DND-41 (cell line): ENCODE measurements at regions not wholly inside any gene's neighbourhood (a gene's known extent, or its start where the extent isn't known, plus 50 kb on each side); places are given as distances from the start of the nearest gene placed in this dataset.

Experiments used
- ATAC-seq: fragments of 200-7000 bp; cut with Tn5 transposase; 3 replicates; pipeline ENCODE4 v1.9.1; 2021; ENCODE audit warnings: low read depth; ENCODE audit not compliant: insufficient read depth
- DNase-seq: peaks from one replicate; pipeline ENCODE4 v3.0.0-alpha.2; 2020
- H2AFZ ChIP-seq: 2 replicates; pipeline ENCODE4 v1.6.0; 2012; ENCODE audit warnings: low read depth, low read length
- H3K27ac ChIP-seq: 2 replicates; pipeline ENCODE4 v1.5.1; 2012; ENCODE audit warnings: low read length, inconsistent platforms
- H3K27me3 ChIP-seq: fragments of 200-600 bp; sonication (generic); 2 replicates; pipeline ENCODE4 v1.6.0; 2012; ENCODE audit warnings: low read length, mild to moderate bottlenecking, inconsistent platforms; ENCODE audit not compliant: insufficient read depth, poor library complexity
- H3K36me3 ChIP-seq: 2 replicates; pipeline ENCODE4 v1.5.1; 2012; ENCODE audit warnings: low read length, inconsistent platforms; ENCODE audit not compliant: insufficient read depth
- H3K4me1 ChIP-seq: 2 replicates; pipeline ENCODE4 v1.5.1; 2012; ENCODE audit warnings: mild to moderate bottlenecking, low read length; ENCODE audit not compliant: insufficient read depth
- H3K4me2 ChIP-seq: 2 replicates; pipeline ENCODE4 v1.6.0; 2012; ENCODE audit warnings: mild to moderate bottlenecking, moderate library complexity, low read length, inconsistent platforms; ENCODE audit not compliant: insufficient read depth
- H3K4me3 ChIP-seq, 2 experiments: fragments of 200-600 bp in 1 of 2; shearing (Covaris generic) in 1 of 2; 2 replicates each; pipeline ENCODE4 v1.5.1; 2012 to 2016; ENCODE audit warnings: inconsistent platforms in 2 of 2, low read length in 2 of 2, mild to moderate bottlenecking in 2 of 2, low read depth in 1 of 2, moderate library complexity in 1 of 2
- H3K79me2 ChIP-seq: 2 replicates; pipeline ENCODE4 v1.6.0; 2012; ENCODE audit warnings: low read length, inconsistent platforms; ENCODE audit not compliant: insufficient read depth
- H3K9ac ChIP-seq: 2 replicates; pipeline ENCODE4 v1.6.0; 2012; ENCODE audit warnings: low read depth, mild to moderate bottlenecking, inconsistent platforms, low read length, moderate library complexity
- H3K9me3 ChIP-seq: 2 replicates; pipeline ENCODE4 v1.5.1; 2012; ENCODE audit warnings: low read length, moderate library complexity, mild to moderate bottlenecking, inconsistent platforms; ENCODE audit not compliant: insufficient read depth, severe bottlenecking
- H4K20me1 ChIP-seq: 2 replicates; pipeline ENCODE4 v1.6.0; 2012; ENCODE audit warnings: low read length; ENCODE audit not compliant: insufficient read depth
- CTCF ChIP-seq: IDR thresholded peaks from 2 replicates; pipeline ENCODE4 v1.5.1; 2012; ENCODE audit warnings: borderline replicate concordance, low read length, moderate library complexity, mild to moderate bottlenecking; ENCODE audit not compliant: poor library complexity, severe bottlenecking; ENCODE audit errors: extremely low read depth
- EZH2 ChIP-seq: IDR thresholded peaks from 3 replicates; pipeline ENCODE4 v1.6.1; 2012; ENCODE audit warnings: borderline replicate concordance, low read depth, mild to moderate bottlenecking, moderate library complexity, low read length, inconsistent platforms; ENCODE audit not compliant: severe bottlenecking

GRCh38 chr15:31485431-31485830 is 158.8 kb downstream of the KLF13 start:
- Histone ChIP-seq H3K4me2 (no peak overlapping the region), H4K20me1 (no peaks in the 10 kb centered on the region), H2AFZ (no peak overlapping the region), H3K4me1 (peaks cover 9% of the 10 kb centered on the region), H3K9ac (no peak overlapping the region), H3K27ac (no peak overlapping the region), H3K36me3 (no peaks in the 10 kb centered on the region), H3K79me2 (no peaks in the 10 kb centered on the region), H3K4me3 (no peak overlapping the region), H3K9me3 (no peaks in the 10 kb centered on the region), H3K27me3 (no peaks in the 10 kb centered on the region)
- TF ChIP-seq CTCF, result no peak
- ATAC-seq (no peak), DNase-seq (no peak)

- TF ChIP-seq EZH2 (no peak), CTCF (no peak)
- Histone ChIP-seq H3K4me3 (no peak overlapping the region), H3K9me3 (no peaks in the 10 kb centered on the region), H3K9ac (no peak overlapping the region), H3K36me3 (no peaks in the 10 kb centered on the region), H4K20me1 (no peaks in the 10 kb centered on the region), H3K27ac (no peak overlapping the region), H3K4me1 (peaks cover 9% of the 10 kb centered on the region), H3K79me2 (no peaks in the 10 kb centered on the region), H3K4me2 (no peak overlapping the region), H3K27me3 (no peaks in the 10 kb centered on the region), H2AFZ (no peak overlapping the region)
- ATAC-seq (no peak), DNase-seq (no peak)
Observed at GRCh38 chr15:31485911-31486461, 159.4 kb downstream of the KLF13 start.

GRCh38 chr15:31486506-31486905 is 159.9 kb downstream of the KLF13 start:
- no peaks in the 10 kb centered on the region for H3K27me3 ChIP-seq
- TF ChIP-seq EZH2 (no peak), CTCF (no peak)
- H3K79me2 ChIP-seq, result no peaks in the 10 kb centered on the region
- no peak overlapping the region for H2AFZ ChIP-seq
- H3K4me1 ChIP-seq, result peaks cover 9% of the 10 kb centered on the region
- no peak for ATAC-seq
- no peak overlapping the region for H3K4me2 ChIP-seq
- no peaks in the 10 kb centered on the region for H3K36me3 ChIP-seq
- no peak overlapping the region for H3K9ac ChIP-seq
- no peaks in the 10 kb centered on the region for H4K20me1 ChIP-seq
- H3K4me3 ChIP-seq, result no peak overlapping the region
- no peak overlapping the region for H3K27ac ChIP-seq
- H3K9me3 ChIP-seq, result peaks cover 3% of the 10 kb centered on the region
- DNase-seq, result no peak
